Suprapubic skin (tissue), 4 donors: ENCODE measurements at regions not wholly inside any gene's neighbourhood (a gene's known extent, or its start where the extent isn't known, plus 50 kb on each side); places are given as distances from the start of the nearest gene placed in this dataset.

Experiments
- CTCF ChIP-seq, 2 donors: fragments of 200-600 bp in 1 of 2; fragments of 450-650 bp in 1 of 2; sonication (generic) in 1 of 2; IDR thresholded peaks; one replicate each; pipeline ENCODE4 v1.5.1; 2016 to 2019; ENCODE audit warnings: antibody characterized with exemption in 2 of 2, mild to moderate bottlenecking in 1 of 2, moderate library complexity in 1 of 2
- EP300 ChIP-seq: sonication (generic); formaldehyde crosslinking; IDR thresholded peaks from one replicate; pipeline ENCODE4 v1.6.1; 2017; ENCODE audit warnings: antibody characterized with exemption
- POLR2A ChIP-seq, 2 donors: fragments of 450-650 bp; IDR thresholded peaks; one replicate each; pipeline ENCODE4 v1.6.1; 2017; ENCODE audit warnings: antibody characterized with exemption in 2 of 2, mild to moderate bottlenecking in 2 of 2, moderate library complexity in 2 of 2
- POLR2AphosphoS5 ChIP-seq, 3 donors: sonication (generic); formaldehyde crosslinking; IDR thresholded peaks; one replicate each; pipeline ENCODE4 v1.6.1; 2017; ENCODE audit warnings: antibody characterized with exemption in 3 of 3

DNA sequence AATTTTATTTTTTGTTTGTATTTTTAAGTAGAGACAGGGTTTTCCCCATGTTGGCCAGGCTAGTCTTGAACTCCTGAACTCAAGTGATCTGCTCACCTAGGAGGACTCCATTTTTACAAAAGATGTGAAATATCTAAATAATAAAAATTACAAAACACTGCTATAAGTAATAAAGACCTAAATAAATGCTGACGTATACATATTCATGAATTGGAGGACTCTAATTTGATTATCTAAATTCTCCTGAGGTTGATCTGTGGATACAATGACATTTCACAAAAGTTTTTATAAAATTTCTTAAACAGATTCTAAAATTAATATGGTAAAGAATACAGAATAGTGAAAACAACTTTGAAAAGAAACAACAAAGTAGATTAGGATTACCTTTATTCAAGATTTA lies 1224.0 kb downstream of the SLC16A7 start:
- no peak for TF ChIP-seq CTCF (IDR thresholded peaks at IDR 0.05)
- TF ChIP-seq POLR2A (IDR thresholded peaks at IDR 0.05), result no peak
- TF ChIP-seq EP300, result no peak
- TF ChIP-seq POLR2AphosphoS5 (IDR thresholded peaks at IDR 0.05), result no peak
